Neural cell (in vitro differentiated cells): ENCODE measurements at regions not wholly inside any gene's neighbourhood (a gene's known extent, or its start where the extent isn't known, plus 50 kb on each side); places are given as distances from the start of the nearest gene placed in this dataset.

Experiments used
- H2AFZ ChIP-seq: fragments of 200-600, 300-800 bp; sonication (generic), shearing (Covaris generic); 2 replicates; pipeline ENCODE4 v1.6.0; 2014; ENCODE audit warnings: low read depth, mild to moderate bottlenecking, antibody characterized with exemption, low read length, moderate library complexity
- H3F3A ChIP-seq: fragments of 200-600 bp; shearing (Covaris generic); 2 replicates; pipeline ENCODE4 v1.6.1; 2016; ENCODE audit warnings: mild to moderate bottlenecking, moderate library complexity, mixed read lengths, antibody characterized with exemption, low read length; ENCODE audit not compliant: insufficient read depth, poor library complexity, severe bottlenecking
- H3K27ac ChIP-seq: fragments of 200-600, 300-800 bp; sonication (generic), shearing (Covaris generic); 2 replicates; pipeline ENCODE4 v1.5.1; 2014; ENCODE audit warnings: mild to moderate bottlenecking, low read length, moderate library complexity
- H3K27me3 ChIP-seq: fragments of 300-800, 200-600 bp; sonication (generic), shearing (Covaris generic); 2 replicates; pipeline ENCODE4 v1.6.0; 2014; ENCODE audit warnings: mild to moderate bottlenecking, low read depth, low read length, moderate library complexity; ENCODE audit not compliant: insufficient read depth
- H3K36me3 ChIP-seq: fragments of 300-800, 200-600 bp; sonication (generic), shearing (Covaris generic); 2 replicates; pipeline ENCODE4 v1.5.1; 2014; ENCODE audit warnings: mild to moderate bottlenecking, antibody characterized with exemption, low read length, moderate library complexity; ENCODE audit not compliant: insufficient read depth
- H3K4me2 ChIP-seq: fragments of 300-800, 200-600 bp; sonication (generic), shearing (Covaris generic); 2 replicates; pipeline ENCODE4 v1.6.0; 2014; ENCODE audit warnings: mild to moderate bottlenecking, low read length
- H3K4me3 ChIP-seq: fragments of 300-800, 200-600 bp; sonication (generic), shearing (Covaris generic); 2 replicates; pipeline ENCODE4 v1.5.1; 2014; ENCODE audit warnings: mild to moderate bottlenecking, low read length, moderate library complexity
- H3K79me2 ChIP-seq: fragments of 200-600 bp; shearing (Covaris generic); replicated peaks from 2 replicates; pipeline ENCODE4 v1.6.0; 2014; ENCODE audit warnings: mild to moderate bottlenecking, low read length, moderate library complexity; ENCODE audit not compliant: insufficient read depth
- H3K9ac ChIP-seq: fragments of 300-800, 200-600 bp; sonication (generic), shearing (Covaris generic); 2 replicates; pipeline ENCODE4 v1.6.1; 2016; ENCODE audit warnings: mild to moderate bottlenecking, low read length, mixed read lengths
- H3K9me2 ChIP-seq: fragments of 200-600 bp; shearing (Covaris generic); 2 replicates; pipeline ENCODE4 v1.6.1; 2016; ENCODE audit warnings: mild to moderate bottlenecking, low read length, mixed read lengths; ENCODE audit not compliant: insufficient read depth
- H3K9me3 ChIP-seq: fragments of 200-600, 300-800 bp; sonication (generic), shearing (Covaris generic); 2 replicates; pipeline ENCODE4 v1.6.1; 2016; ENCODE audit warnings: mild to moderate bottlenecking, mixed run types, low read length, moderate library complexity, mixed read lengths
- H4K20me1 ChIP-seq: fragments of 200-600 bp; shearing (Covaris generic); 2 replicates; pipeline ENCODE4 v1.6.1; 2016; ENCODE audit warnings: mild to moderate bottlenecking, mixed run types; ENCODE audit not compliant: insufficient read depth
- EP300 ChIP-seq: fragments of 450-650 bp; conservative IDR thresholded peaks from 2 replicates; pipeline ENCODE4 v1.6.1; 2014; ENCODE audit warnings: antibody characterized with exemption, mild to moderate bottlenecking, moderate library complexity; ENCODE audit not compliant: poor library complexity, severe bottlenecking
- EZH2 ChIP-seq: fragments of 200-600, 300-800 bp; shearing (Covaris generic), sonication (generic); IDR thresholded peaks from 2 replicates; pipeline ENCODE4 v1.6.1; 2014; ENCODE audit warnings: antibody characterized with exemption, low read length, borderline replicate concordance, mild to moderate bottlenecking; ENCODE audit not compliant: insufficient read depth, poor library complexity, severe bottlenecking
- MXI1 ChIP-seq: fragments of 450-650 bp; conservative IDR thresholded peaks from 2 replicates; pipeline ENCODE4 v1.6.1; 2014; ENCODE audit warnings: antibody characterized with exemption, mild to moderate bottlenecking; ENCODE audit not compliant: poor library complexity, severe bottlenecking
- POLR2AphosphoS5 ChIP-seq: IDR thresholded peaks from 2 replicates; pipeline ENCODE4 v1.6.1; 2012
- RAD21 ChIP-seq: fragments of 450-650 bp; conservative IDR thresholded peaks from 2 replicates; pipeline ENCODE4 v1.6.1; 2014; ENCODE audit warnings: antibody characterized with exemption, mild to moderate bottlenecking, moderate library complexity
- SMC3 ChIP-seq: fragments of 450-650 bp; conservative IDR thresholded peaks from 2 replicates; pipeline ENCODE4 v1.6.1; 2014; ENCODE audit warnings: antibody characterized with exemption, mild to moderate bottlenecking, moderate library complexity; ENCODE audit not compliant: poor library complexity
- TF ChIP-seq, protein P1 (sequence below): IDR thresholded peaks from 2 replicates; pipeline ENCODE4 v1.6.1; 2012; ENCODE audit warnings: borderline replicate concordance
- TF ChIP-seq, protein P2 (sequence below): fragments of 450-650 bp; IDR thresholded peaks from 2 replicates; pipeline ENCODE4 v1.5.1; 2014; ENCODE audit warnings: antibody characterized with exemption, mild to moderate bottlenecking, moderate library complexity; ENCODE audit not compliant: poor library complexity, severe bottlenecking

DNA sequence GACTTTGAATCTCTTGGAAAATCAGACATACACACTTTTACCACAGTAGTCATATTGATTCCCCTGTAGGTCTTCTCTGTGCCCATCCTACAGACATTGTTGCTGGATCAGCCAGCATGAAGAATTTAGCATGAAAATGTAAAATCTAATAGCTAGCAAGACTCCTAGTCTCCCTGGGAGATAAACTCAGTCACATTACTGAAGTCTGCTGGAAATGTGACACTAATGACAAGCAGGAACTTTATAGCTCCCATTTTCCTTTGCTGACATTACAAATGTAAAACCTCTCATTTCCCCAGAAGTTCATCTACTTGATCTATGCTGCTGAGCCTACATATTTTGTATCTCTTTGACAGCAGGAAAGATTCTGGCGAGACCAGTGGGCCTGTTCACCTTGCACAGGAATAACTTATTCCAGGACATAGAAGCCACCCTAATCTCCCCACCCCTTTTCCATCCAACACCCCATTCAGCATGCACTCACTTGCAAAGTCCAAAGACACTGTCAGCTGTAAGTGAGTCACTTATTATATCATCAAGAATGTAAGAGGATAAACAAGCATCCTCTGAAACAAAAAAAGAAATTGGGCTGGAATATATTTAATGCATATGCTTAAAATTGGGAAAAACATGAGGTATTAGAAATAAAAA lies 648.3 kb upstream of the PKDCC start:
- H3K36me3 ChIP-seq, result no peaks in the 10 kb centered on the region
- H2AFZ ChIP-seq, result no peak overlapping the region
- no peak overlapping the region for H3K9ac ChIP-seq
- H3K79me2 ChIP-seq, result no peaks in the 10 kb centered on the region
- H3K27ac ChIP-seq, result peak overlapping the region; percentile 33
- H4K20me1 ChIP-seq, result no peaks in the 10 kb centered on the region
- H3K9me3 ChIP-seq, result no peaks in the 10 kb centered on the region
- TF ChIP-seq EP300, result no peak
- peak; percentile 29 for TF ChIP-seq POLR2AphosphoS5
- TF ChIP-seq SMC3, result peak; percentile 10
- TF ChIP-seq, protein P1, sequence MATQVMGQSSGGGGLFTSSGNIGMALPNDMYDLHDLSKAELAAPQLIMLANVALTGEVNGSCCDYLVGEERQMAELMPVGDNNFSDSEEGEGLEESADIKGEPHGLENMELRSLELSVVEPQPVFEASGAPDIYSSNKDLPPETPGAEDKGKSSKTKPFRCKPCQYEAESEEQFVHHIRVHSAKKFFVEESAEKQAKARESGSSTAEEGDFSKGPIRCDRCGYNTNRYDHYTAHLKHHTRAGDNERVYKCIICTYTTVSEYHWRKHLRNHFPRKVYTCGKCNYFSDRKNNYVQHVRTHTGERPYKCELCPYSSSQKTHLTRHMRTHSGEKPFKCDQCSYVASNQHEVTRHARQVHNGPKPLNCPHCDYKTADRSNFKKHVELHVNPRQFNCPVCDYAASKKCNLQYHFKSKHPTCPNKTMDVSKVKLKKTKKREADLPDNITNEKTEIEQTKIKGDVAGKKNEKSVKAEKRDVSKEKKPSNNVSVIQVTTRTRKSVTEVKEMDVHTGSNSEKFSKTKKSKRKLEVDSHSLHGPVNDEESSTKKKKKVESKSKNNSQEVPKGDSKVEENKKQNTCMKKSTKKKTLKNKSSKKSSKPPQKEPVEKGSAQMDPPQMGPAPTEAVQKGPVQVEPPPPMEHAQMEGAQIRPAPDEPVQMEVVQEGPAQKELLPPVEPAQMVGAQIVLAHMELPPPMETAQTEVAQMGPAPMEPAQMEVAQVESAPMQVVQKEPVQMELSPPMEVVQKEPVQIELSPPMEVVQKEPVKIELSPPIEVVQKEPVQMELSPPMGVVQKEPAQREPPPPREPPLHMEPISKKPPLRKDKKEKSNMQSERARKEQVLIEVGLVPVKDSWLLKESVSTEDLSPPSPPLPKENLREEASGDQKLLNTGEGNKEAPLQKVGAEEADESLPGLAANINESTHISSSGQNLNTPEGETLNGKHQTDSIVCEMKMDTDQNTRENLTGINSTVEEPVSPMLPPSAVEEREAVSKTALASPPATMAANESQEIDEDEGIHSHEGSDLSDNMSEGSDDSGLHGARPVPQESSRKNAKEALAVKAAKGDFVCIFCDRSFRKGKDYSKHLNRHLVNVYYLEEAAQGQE, result peak; percentile 52
- H3K4me3 ChIP-seq, result no peak overlapping the region
- no peaks in the 10 kb centered on the region for H3K27me3 ChIP-seq
- H3K4me2 ChIP-seq, result no peak overlapping the region
- no peaks in the 10 kb centered on the region for H3F3A ChIP-seq
- H3K9me2 ChIP-seq, result no peaks in the 10 kb centered on the region

DNA sequence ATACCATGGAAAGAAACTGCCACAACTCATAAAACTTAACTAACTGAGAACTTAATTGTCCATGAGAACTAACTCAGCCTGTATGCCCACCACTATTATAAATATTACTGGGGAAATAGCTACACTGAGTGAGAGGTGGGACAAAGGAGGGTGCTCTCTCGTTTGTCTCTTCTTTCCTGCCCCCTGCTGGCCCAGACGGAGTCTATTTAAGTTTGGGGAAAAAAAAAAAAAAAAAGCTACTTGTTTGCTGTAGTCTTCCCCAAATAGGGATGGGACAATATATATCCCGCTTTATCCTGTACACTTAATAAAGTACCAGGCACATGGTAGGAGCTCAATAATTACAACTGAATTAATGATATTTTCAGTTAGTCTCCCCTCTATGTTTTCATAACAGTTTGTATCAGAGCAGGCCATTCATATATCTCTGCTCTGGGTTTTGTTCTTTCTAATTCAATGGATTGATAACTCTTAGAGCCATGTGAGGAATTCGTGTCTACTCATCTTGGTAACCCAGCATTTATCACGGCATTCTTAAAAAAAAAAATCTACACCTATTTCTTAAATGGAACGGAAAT lies 647.6 kb upstream of the PKDCC start:
- no peak overlapping the region for H3K4me2 ChIP-seq
- no peaks in the 10 kb centered on the region for H3K9me3 ChIP-seq

DNA sequence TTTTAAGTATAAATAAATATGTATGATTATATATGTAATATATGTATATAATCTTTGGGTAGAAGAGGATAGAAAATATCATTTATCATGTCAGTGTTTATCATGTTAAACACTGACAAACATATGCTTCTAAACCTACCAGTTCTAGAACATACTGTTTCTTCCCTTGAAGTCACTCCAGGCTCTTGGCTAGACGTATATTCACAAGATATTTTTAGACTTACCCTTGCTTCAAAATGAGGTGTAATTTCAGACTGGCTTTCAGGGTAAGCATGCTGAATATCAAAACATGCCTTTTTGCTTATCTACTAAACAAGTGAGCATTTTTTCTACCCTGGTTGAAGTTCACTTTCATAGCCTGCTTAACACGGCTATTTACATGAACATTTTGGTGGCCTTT lies 642.4 kb upstream of the PKDCC start:
- H3K79me2 ChIP-seq, result no peaks in the 10 kb centered on the region
- no peaks in the 10 kb centered on the region for H3F3A ChIP-seq
- no peaks in the 10 kb centered on the region for H4K20me1 ChIP-seq
- no peaks in the 10 kb centered on the region for H3K9me3 ChIP-seq
- no peak overlapping the region for H3K27ac ChIP-seq
- no peaks in the 10 kb centered on the region for H3K27me3 ChIP-seq
- no peaks in the 10 kb centered on the region for H3K9me2 ChIP-seq
- H2AFZ ChIP-seq, result no peak overlapping the region
- H3K9ac ChIP-seq, result no peak overlapping the region
- H3K4me2 ChIP-seq, result no peak overlapping the region
- H3K36me3 ChIP-seq, result no peaks in the 10 kb centered on the region
- no peak overlapping the region for H3K4me3 ChIP-seq
- no peak for TF ChIP-seq POLR2AphosphoS5
- TF ChIP-seq, protein P1, result no peak
- no peak for TF ChIP-seq EZH2
- TF ChIP-seq, protein P2, sequence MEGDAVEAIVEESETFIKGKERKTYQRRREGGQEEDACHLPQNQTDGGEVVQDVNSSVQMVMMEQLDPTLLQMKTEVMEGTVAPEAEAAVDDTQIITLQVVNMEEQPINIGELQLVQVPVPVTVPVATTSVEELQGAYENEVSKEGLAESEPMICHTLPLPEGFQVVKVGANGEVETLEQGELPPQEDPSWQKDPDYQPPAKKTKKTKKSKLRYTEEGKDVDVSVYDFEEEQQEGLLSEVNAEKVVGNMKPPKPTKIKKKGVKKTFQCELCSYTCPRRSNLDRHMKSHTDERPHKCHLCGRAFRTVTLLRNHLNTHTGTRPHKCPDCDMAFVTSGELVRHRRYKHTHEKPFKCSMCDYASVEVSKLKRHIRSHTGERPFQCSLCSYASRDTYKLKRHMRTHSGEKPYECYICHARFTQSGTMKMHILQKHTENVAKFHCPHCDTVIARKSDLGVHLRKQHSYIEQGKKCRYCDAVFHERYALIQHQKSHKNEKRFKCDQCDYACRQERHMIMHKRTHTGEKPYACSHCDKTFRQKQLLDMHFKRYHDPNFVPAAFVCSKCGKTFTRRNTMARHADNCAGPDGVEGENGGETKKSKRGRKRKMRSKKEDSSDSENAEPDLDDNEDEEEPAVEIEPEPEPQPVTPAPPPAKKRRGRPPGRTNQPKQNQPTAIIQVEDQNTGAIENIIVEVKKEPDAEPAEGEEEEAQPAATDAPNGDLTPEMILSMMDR, result no peak
- TF ChIP-seq EP300, result no peak
- TF ChIP-seq MXI1, result no peak

More for the DNA sequence above, 647.6 kb upstream of the PKDCC start:
- no peaks in the 10 kb centered on the region for H3K9me2 ChIP-seq
- TF ChIP-seq, protein P2, result peak; percentile 37
- TF ChIP-seq POLR2AphosphoS5 (no peak), RAD21 (peak; percentile 13)
- H4K20me1 ChIP-seq, result no peaks in the 10 kb centered on the region
- H3K79me2 ChIP-seq, result no peaks in the 10 kb centered on the region
- H3K36me3 ChIP-seq, result no peaks in the 10 kb centered on the region
- H3K27me3 ChIP-seq, result no peaks in the 10 kb centered on the region
- H3K4me3 ChIP-seq, result no peak overlapping the region
- no peaks in the 10 kb centered on the region for H3F3A ChIP-seq
- H2AFZ ChIP-seq, result no peak overlapping the region
- H3K27ac ChIP-seq, result no peak overlapping the region
- no peak overlapping the region for H3K9ac ChIP-seq
